ENCODE measurements at regions not wholly inside any gene's neighbourhood (a gene's known extent, or its start where the extent isn't known, plus 50 kb on each side); places are given as distances from the start of the nearest gene placed in this dataset.

DNA sequence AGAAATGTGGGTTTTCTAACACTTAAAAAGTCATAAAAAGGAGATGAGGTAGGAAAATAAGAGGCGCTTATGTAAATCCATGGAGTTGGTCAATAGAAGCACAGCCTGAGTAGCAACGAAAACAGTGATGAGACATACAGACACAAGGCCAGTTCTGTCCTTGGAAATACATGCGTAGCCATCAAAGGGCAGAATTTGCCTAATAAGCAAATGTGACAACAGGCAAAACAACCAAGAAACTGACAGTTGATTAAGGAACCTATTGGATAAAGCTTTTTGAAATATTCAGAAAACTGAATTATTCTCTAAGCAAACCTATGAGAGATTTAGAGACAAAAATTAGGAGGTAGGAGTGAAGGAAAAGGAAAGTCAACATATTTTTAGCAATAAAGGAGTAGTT is 586.3 kb downstream of the PLCL1 start:
- no peak for DNase-seq

DNA sequence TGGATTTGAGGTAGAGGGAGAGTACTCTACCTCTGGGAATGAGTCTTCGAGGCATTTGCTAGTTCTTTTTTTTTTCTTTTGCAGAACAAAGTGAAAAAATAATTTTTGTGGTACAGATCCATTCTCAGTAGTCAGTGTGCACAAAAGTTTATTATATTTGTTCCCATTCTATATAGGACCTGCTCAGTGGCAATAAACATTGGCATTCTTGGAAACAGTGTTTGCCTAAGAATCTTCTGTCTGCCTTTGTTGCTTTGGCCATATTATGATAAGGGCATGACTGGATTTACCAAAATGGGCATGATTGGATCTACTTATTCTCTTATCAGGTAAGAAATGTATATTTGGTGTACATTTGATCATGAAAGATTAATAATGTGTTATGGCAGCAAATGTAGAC is 583.3 kb downstream of the PLCL1 start:
- no peak for DNase-seq

DNA sequence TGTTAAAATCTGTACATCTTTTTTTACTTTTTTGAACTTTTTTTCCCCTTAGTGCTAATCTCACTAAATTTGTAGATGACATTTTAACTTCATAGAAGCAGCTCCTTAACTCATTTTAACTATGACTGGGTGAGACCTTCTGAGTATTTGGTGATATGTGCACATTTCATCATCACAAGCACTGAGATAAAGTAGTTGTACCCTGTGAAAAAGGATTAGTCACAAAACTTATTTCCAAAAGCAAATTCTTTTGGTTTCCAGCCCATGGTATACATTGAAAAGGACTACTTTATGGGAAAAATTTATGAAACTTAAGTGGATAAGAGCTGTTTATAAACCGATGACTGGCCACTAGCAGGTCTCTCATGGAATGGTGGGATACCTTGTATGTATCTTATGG is 581.5 kb downstream of the PLCL1 start:
- DNase-seq: no peak

DNA sequence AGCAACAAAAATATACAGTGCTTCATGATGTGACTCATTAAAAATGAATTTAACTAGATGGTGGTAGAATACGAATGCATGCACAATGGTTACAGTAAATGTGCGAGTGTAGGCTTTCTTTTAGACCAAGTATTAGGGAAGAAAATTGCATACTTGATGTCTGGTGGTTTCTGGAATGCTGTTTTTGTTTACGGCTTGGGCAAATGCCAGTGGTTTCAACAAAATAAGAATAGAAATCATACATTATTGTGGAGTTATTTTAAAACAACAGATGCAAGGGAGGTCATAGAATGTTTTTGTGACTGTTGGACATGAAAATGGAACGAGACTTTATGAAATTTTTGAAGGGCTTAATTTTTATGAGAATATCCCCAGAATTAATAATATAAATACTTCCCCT is 580.9 kb downstream of the PLCL1 start:
- DNase-seq: no peak

- no peak for DNase-seq
These were observed 579.0 kb downstream of the PLCL1 start for GRCh38 chr2:198383392-198383791.

DNA sequence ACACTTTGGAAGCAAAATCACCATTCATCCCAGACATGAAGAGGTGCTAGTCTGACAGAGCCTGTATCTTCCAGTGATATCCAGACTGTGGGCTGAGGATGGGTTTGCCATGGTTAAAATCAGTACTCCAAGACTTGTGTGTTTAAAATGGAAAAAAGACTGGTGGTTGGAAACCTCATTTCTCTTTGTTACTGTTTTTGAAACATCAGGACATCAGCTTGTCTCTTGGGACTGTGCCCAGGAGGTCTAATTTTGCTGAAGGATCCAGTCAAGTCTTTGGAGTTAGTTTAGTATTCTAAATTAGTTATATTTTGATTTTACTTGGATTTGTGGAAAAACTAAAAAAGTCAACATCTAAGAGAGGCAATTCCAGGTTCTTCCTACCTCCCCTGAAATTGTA is 578.4 kb downstream of the PLCL1 start:
- DNase-seq: no peak

GRCh38 chr2:198376677-198377076 is 572.3 kb downstream of the PLCL1 start:
- peak; percentile 8 for DNase-seq

DNA sequence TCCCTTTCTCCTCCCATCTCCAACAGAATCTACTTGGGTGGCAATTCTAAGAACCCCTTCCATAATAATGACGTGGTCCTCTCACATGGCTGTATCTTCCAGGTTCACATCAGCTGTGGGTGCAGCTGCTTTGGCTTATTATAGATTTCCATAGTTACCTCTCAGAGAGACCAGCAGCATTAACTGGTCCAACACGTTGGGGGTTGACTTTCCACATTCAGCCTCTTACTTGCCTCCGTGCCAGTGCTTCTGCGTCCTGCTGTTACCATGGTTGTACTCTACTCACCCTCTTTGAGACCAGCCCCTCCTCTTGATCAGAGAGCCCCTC is 570.7 kb downstream of the PLCL1 start:
- no peak for DNase-seq

- DNase-seq: peak; percentile 60
These were observed 570.1 kb downstream of the PLCL1 start for GRCh38 chr2:198374375-198375082.

- peak; percentile 69 for DNase-seq
These were observed 567.6 kb downstream of the PLCL1 start for GRCh38 chr2:198371921-198372543.

DNA sequence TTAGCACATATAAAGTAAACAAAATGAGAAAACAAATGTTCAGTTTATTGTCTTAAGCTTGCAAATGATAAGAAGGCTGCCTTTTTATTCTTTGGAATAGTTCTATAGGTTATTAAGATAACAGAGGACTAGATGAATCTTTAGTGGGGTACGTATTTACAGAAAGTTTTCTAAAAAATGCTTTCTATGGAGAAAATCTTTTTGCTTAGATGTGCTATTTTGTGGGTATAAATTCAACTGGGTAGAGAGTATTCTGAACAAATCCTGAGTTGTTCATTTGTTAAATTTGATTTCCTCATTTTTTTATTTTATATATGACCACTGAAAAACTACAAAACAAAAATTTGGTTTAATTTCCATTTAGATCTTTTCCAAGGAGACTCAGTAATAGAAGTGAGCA is 566.9 kb downstream of the PLCL1 start:
- no peak for DNase-seq

GRCh38 chr2:198368089-198368488 is 563.7 kb downstream of the PLCL1 start:
- no peak for DNase-seq

GRCh38 chr2:198362740-198363139 is 558.3 kb downstream of the PLCL1 start:
- DNase-seq: no peak

- DNase-seq: no peak
These were observed 554.9 kb downstream of the PLCL1 start for GRCh38 chr2:198359308-198359707.

DNA sequence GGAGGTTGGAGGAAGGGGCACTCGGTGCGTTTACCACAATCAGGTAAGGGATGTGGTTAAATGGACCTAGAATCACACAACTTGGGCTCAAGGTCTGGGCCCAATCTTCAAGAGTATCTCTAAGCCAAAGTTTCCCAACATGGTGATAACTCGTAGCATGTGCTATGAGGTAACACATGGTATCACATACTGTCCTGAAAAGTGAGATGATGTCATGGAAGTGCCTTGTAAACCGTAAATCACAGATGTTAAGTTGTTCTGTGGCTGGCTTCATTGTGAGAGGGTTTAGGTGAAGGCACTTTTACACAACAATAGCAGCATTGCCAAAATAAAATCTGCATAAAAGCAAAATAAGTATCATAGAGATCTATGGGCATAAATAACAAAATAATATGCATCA is 551.8 kb downstream of the PLCL1 start:
- DNase-seq: no peak

DNA sequence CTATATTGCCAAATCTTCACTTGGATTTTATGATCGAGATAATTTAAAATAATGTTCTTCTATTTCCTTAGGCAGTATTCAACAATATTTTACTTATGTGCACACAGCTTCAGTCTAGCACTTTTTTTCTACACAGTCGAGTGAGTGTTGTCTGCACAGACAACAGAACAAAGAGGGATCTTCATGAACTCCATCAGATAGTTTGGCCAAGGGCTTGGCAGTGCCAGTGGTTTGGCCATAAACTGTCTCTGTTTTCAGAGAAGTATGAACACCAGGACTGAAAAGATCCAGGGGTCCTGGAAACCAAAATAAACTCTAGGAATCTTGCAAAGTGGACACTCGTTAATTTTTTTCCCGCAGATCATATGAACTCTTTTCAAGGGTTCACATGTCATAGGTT is 547.3 kb downstream of the PLCL1 start:
- DNase-seq: no peak

GRCh38 chr2:198347946-198348345 is 543.6 kb downstream of the PLCL1 start:
- peak; percentile 42 for DNase-seq

GRCh38 chr2:198347349-198347748 is 543.0 kb downstream of the PLCL1 start:
- peak; percentile 3 for DNase-seq

DNA sequence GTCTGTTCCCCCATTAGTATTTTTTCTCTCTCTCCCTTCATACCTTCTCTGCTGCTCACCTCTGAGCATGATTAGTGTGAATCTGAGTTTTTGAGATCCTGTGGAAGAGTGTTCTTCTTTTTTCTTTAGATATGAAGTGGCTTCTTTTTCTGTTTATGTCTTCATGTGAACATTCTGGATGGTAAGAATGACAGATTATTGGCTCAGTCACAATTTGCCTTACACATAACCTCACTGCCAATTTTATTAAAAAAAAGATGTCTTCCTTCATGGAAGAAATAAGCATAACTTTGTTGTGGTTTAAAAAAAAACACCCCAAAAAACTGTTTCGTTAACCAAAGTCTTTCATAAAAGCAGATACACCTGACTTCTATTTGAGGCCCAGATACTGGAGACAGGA is 539.1 kb downstream of the PLCL1 start:
- no peak for DNase-seq

GRCh38 chr2:198340846-198341245 is 536.5 kb downstream of the PLCL1 start:
- no peak for DNase-seq

DNA sequence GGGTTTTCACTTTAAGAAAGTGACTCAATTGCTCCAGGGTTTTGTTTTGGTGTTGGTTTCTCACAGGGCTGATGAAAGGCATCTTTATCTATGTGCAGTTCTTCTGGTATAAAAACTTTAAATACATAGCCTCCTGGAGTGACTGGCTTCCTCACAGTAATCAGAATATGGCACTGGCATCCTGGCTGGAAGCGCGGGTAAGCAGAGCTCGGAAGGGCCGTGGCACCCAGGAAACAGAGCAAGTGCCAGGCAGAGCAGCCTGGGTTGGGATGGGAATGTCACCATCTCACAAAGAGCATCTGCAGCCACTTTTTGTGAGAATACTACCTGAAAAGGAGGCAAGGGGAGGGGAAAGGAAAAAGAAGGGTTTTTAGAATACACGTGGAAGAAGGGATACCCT is 534.7 kb downstream of the PLCL1 start:
- DNase-seq: no peak

- DNase-seq: no peak
These were observed 533.0 kb downstream of the PLCL1 start for GRCh38 chr2:198337368-198337767.

DNA sequence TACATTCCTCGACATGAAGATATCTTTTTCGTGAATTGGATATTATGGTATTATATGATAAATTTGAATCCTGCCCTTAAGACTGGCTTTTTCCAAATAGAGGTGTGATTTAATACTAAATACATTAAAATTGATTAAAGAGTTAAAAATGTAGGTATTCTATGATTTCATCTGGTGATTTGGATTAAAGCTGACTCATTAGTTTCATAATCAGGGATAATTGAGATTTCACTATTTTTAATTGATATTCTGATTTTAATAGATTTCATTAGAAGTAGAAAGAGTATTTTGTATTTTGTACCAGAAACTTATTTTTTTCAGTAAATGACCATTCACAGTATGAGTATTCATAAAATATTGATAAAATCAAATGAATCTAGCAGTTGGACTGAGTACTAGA is 524.1 kb downstream of the PLCL1 start:
- DNase-seq: no peak

GRCh38 chr2:198327526-198327925 is 523.1 kb downstream of the PLCL1 start:
- no peak for DNase-seq

DNA sequence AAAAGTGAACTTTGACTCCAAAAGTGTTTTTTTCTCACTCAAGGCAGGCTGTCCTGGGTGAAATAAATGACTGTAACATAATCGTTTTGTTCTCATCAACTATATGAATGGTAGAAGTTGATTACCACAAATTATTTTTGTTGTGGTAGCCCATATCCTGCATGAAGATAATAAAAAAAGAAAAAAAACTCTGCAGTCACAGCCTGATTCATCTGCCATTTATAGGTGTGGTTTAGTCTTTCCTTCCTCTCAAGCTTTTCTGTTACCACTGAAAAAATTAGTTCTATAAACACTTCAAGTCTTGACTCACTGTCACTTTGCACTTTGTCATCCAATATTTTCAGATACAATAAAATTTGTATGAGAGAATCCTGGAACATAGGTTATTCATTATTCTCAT is 522.0 kb downstream of the PLCL1 start:
- no peak for DNase-seq

All from EL (cell line).